Colonic mucosa (tissue), 4 donors: ENCODE measurements at regions not wholly inside any gene's neighbourhood (a gene's known extent, or its start where the extent isn't known, plus 50 kb on each side); places are given as distances from the start of the nearest gene placed in this dataset.

Experiments
- DNase-seq: peaks from one replicate; pipeline ENCODE4 v3.0.0-alpha.2; 2020
- H3K27ac ChIP-seq: fragments of 200-600 bp; one replicate; pipeline ENCODE4 v1.8.0; 2021
- H3K27me3 ChIP-seq: fragments of 200-600 bp; one replicate; pipeline ENCODE4 v1.8.0; 2021
- H3K36me3 ChIP-seq: fragments of 200-600 bp; one replicate; pipeline ENCODE4 v1.8.0; 2021
- H3K4me1 ChIP-seq: fragments of 200-600 bp; one replicate; pipeline ENCODE4 v1.8.0; 2021; ENCODE audit warnings: mild to moderate bottlenecking
- H3K4me3 ChIP-seq: fragments of 200-600 bp; one replicate; pipeline ENCODE4 v1.8.0; 2021
- H3K9ac ChIP-seq, 2 donors: one replicate each; pipeline ENCODE4 v1.7.0; 2013; ENCODE audit warnings: control low read depth in 2 of 2, low read depth in 2 of 2, low read length in 2 of 2
- H3K9me3 ChIP-seq: fragments of 200-600 bp; one replicate; pipeline ENCODE4 v1.8.0; 2021
- CTCF ChIP-seq: fragments of 200-600 bp; IDR thresholded peaks from one replicate; pipeline ENCODE4 v1.8.0; 2022; ENCODE audit warnings: antibody characterized with exemption, mild to moderate bottlenecking
- intact Hi-C: fragments of 100-400 bp; cut with DNase I; formaldehyde crosslinking; loops from one replicate; pipeline ENCODE4 v1.14.1; 2022
- donor health status: healthy.
- donor health status: DM: no; HTN: no; CAD: no.
- donor health status: DM: no; HTN: no; CAD: no.

DNA sequence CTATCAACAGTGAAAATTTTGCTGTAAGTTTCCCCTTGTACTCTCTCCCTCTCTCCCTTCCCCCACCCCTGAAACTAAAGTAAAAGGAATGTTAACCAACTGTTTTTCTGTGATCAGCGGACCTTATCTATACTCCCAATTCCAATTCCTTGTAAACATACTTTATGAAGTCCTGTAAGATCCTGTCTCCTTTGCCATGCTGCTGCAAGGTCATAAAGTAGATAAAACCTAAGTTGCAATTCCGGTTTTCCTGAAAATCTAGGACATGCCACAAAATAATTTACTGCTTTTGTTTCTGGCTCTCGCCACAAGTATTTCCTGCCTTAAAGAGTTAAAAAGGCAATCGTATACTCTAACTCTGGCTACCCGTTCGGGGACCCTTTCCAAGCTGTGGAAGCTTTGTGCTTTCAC lies 1469.0 kb downstream of the LRRC4C start:
- H3K4me3 ChIP-seq: no peak overlapping the region
- H3K36me3 ChIP-seq: no peaks in the 10 kb centered on the region
- intact Hi-C loops: no loop called here
- H3K27me3 ChIP-seq: no peaks in the 10 kb centered on the region
- H3K4me1 ChIP-seq: no peaks in the 10 kb centered on the region
- H3K9me3 ChIP-seq: no peaks in the 10 kb centered on the region
- TF ChIP-seq CTCF: no peak
- H3K9ac ChIP-seq: no peak overlapping the region
- DNase-seq: no peak
- no peak overlapping the region for H3K27ac ChIP-seq

DNA sequence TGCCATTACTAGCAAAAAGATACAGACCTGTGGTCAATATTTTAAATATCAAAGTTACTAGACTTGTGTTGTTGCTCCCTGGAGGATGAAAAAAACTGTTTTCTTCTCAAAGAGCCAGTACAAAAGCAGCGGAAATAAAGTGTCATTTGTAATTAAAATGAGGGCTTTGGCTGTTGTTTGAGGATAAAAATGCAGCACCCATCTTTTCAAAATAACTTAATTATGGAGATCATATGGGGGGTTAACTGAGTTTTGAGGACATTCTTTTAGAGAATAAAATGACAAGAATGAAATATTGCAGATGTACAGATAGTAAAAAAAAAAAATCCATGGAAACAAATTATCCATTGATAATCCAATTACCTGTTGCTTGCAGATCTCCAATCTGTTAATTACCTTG lies 1484.4 kb downstream of the LRRC4C start:
- Histone ChIP-seq H3K4me1 (no peaks in the 10 kb centered on the region), H3K36me3 (no peaks in the 10 kb centered on the region), H3K27ac (no peak overlapping the region), H3K4me3 (no peak overlapping the region), H3K9me3 (no peaks in the 10 kb centered on the region), H3K27me3 (no peaks in the 10 kb centered on the region), H3K9ac (no peak overlapping the region)
- intact Hi-C loops: no loop called here
- no peak for DNase-seq
- no peak for TF ChIP-seq CTCF

DNA sequence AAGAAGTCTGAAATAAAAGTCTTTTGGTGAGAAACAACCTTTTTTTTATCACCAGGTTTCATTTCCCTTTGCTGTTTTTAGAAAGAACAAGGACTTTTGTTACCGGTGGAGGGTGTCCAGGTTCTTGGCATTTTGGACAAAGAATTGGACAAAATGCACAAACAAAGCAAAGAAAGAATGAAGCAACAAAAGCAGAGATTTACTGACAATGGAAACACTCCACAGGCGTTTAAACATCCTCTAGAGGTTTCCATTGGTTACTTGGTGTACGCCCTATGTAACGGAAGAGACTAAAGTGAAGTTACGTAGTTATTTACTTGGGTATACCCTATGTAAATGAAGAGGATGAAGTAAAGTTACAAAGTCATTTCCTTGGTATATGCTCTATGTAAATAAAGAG lies 1487.0 kb downstream of the LRRC4C start:
- DNase-seq: no peak
- Histone ChIP-seq H3K9ac (no peak overlapping the region), H3K27me3 (no peaks in the 10 kb centered on the region), H3K9me3 (no peaks in the 10 kb centered on the region), H3K4me3 (no peak overlapping the region), H3K36me3 (no peaks in the 10 kb centered on the region), H3K27ac (no peak overlapping the region), H3K4me1 (no peaks in the 10 kb centered on the region)
- no peak for TF ChIP-seq CTCF
- intact Hi-C loops: no loop called here

DNA sequence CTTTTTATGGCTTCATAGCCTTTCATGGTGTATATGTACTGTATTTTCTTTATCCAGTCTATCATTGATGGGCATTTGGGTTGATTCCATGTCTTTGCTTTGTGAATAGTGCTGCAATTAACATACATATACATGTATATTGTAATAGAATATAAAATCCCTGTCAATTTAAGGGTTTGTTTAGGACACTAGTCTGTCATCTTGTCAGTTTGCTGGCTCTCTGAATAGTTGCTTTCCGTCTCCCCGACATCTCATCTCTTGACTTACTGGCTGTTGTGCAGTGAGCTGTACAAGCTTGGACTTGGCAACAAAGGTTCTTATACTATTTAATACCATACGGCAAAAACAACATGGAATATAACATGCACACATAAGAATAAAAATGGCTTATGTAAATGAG lies 1487.5 kb downstream of the LRRC4C start:
- no peak for TF ChIP-seq CTCF

DNA sequence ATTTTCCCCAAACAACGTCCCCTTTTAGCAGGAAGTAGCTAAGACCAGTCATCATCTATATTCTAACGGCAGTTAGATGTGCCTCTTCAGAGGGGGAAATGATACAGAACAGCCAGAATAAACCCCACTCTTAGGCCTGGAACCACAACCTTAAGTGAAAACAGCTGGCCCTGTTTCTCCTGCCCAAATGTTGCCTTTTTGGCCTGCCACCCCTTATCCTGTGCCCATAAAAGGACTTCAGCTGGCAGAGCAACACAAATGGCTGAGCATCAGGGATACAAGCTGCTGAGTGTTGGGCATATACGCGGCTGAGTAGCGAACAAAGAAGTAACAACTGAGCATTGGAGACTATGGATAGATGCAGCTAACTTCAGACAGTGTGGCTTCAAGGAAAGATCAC lies 1491.4 kb downstream of the LRRC4C start:
- Histone ChIP-seq H3K9me3 (no peaks in the 10 kb centered on the region), H3K4me1 (no peaks in the 10 kb centered on the region), H3K4me3 (no peak overlapping the region), H3K27me3 (no peaks in the 10 kb centered on the region), H3K27ac (no peak overlapping the region), H3K9ac (no peak overlapping the region), H3K36me3 (no peaks in the 10 kb centered on the region)
- no peak for DNase-seq
- TF ChIP-seq CTCF: no peak
- intact Hi-C loops: no loop called here

More for the DNA sequence above, 1487.5 kb downstream of the LRRC4C start:
- no peaks in the 10 kb centered on the region for H3K9me3 ChIP-seq
- no peaks in the 10 kb centered on the region for H3K36me3 ChIP-seq
- H3K4me1 ChIP-seq: no peaks in the 10 kb centered on the region
- no peaks in the 10 kb centered on the region for H3K27me3 ChIP-seq
- no peak overlapping the region for H3K27ac ChIP-seq
- no peak overlapping the region for H3K9ac ChIP-seq
- no peak overlapping the region for H3K4me3 ChIP-seq
- no peak for DNase-seq
- intact Hi-C loops: no loop called here

DNA sequence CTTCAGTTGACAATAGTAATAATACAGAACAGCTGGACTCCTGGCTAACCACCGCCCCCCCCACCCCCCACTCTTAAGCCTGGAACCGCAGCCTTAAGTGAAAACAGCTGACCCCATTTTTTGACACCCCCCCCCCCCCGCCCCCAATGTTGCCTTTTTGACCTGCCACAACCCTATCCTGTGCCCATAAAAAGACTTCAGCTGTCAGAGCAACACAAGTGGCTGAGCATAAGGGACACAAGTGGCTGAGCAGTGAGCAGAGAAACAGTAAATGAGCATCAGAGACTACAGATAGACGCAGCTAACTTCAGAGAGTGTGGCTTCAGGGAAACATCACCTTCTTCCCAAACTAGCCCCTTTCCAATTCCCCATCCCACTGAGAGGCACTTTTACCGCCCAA lies 1493.8 kb downstream of the LRRC4C start:
- no peak for TF ChIP-seq CTCF
- no peak for DNase-seq
- Histone ChIP-seq H3K36me3 (no peaks in the 10 kb centered on the region), H3K4me1 (no peaks in the 10 kb centered on the region), H3K9me3 (no peaks in the 10 kb centered on the region), H3K27ac (no peak overlapping the region), H3K9ac (no peak overlapping the region), H3K4me3 (no peak overlapping the region), H3K27me3 (no peaks in the 10 kb centered on the region)
- intact Hi-C loops: no loop called here
